GM19238 (cell line): ENCODE measurements at regions not wholly inside any gene's neighbourhood (a gene's known extent, or its start where the extent isn't known, plus 50 kb on each side); places are given as distances from the start of the nearest gene placed in this dataset.
"Not testable (repeated sequence)": the region's sequence is repeated elsewhere in the genome, so short reads cannot be mapped to it uniquely, and the experiment has no call there.

Experiments used
- DNase-seq: peaks from one replicate; pipeline ENCODE4 v3.0.0; 2011; ENCODE audit warnings: low spot score; ENCODE audit not compliant: insufficient read length

GRCh38 chr3:152216960-152217865, 51.5 kb upstream of the MBNL1 start:
- not testable (repeated sequence) for DNase-seq

GRCh38 chr3:152218602-152219001, 50.1 kb upstream of the MBNL1 start:
- DNase-seq, result no peak
